ENCODE measurements at regions not wholly inside any gene's neighbourhood (a gene's known extent, or its start where the extent isn't known, plus 50 kb on each side); places are given as distances from the start of the nearest gene placed in this dataset.
A peak's percentile ranks its signal among the peaks of the same experiment; 100 is the strongest.

DNA sequence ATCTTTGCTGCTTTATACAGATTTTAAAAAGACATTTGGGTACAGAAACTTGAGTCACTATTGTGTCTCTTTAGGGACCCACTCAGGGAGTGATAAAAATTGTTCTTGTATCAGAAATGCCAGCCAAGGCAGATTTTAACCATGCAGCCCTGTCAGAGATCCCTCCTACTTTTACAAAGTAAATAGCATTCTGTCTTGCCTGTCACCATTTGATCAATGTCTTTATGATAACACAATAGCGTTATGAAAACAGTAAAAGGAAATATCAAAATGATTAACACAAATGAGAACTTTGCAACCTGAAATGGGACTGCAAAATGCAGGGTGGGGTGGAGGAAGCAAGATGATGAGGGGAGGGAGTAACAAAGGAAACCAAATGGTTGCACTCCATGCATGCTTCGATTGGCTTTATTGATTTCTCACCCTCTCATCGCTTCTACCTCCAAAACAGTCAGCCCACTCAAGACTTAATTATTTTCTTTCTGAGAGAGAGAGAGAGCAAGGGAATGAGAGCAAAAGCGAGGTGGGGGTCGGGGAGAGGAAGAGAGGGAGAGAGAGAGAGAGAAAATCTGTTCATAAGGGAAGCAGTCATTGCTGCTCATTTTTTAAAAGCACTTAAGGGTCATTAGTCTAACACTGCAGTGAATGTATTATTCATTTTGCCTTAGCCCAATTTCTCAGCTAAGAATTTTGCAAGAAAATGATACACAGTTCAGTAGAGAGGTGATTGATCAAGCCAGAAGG is 576.5 kb downstream of the CSNK1G3 start:
- no peak overlapping the region for H3K4me3 ChIP-seq
- H3K27ac ChIP-seq: no peak overlapping the region

DNA sequence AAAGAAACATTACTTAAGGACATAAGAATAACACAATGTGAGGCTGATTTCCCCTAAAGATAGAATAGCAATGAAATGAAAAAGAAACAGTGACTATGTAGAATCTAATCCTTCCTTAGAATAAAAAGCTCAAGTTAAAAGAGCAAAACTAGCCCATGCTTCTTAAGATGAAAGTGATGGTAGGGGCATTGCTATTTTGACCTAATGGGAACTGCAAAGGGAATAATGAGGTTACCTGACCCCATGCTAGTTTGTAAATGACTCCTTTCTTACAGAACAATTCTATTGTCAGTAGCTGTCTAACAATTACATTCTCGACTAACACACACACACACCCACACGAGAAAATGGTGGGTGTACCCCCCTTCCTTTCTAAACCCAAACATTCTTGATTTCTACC is 575.8 kb downstream of the CSNK1G3 start:
- no peak overlapping the region for H3K4me3 ChIP-seq
- H3K27ac ChIP-seq: no peak overlapping the region

DNA sequence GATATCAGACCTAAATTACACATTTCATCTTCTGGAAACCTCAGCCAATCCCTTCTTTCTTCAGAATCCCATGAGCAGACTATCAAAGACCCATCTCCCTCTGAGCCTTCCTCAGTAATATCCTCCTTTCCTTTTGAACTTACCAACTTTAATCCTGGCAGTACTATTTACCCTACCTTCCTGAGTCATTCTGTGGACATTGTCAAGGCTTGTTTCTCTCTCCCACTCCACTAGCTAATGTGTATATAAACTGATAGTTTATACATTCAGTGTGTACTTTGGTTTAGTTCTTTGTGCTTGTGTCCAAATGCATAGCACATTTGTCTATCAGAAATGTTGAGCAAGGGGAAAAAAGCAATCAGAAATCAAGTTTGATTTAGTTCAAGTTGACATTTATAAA is 568.3 kb downstream of the CSNK1G3 start:
- Histone ChIP-seq H3K4me3 (no peak overlapping the region), H3K27ac (no peak overlapping the region)

DNA sequence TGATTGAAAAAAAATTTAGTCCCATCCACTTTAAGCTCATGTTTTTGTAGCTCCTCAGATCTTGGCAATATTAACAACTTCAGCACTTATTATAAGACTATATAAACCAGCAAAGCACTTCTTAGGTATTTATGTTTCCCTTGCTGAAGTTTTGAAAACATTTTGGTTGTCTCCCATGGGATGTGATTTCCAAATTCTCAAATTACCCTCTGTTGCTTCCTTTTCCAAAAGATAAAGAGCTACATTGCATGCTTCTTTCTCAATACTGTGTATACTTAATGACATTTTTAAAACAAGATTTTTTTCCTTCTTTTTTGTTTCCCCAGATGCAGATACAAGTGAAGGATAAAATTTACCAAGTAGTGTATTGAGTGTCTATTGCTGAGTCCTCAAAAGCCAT is 567.1 kb downstream of the CSNK1G3 start:
- Histone ChIP-seq H3K27ac (no peak overlapping the region), H3K4me3 (no peak overlapping the region)

DNA sequence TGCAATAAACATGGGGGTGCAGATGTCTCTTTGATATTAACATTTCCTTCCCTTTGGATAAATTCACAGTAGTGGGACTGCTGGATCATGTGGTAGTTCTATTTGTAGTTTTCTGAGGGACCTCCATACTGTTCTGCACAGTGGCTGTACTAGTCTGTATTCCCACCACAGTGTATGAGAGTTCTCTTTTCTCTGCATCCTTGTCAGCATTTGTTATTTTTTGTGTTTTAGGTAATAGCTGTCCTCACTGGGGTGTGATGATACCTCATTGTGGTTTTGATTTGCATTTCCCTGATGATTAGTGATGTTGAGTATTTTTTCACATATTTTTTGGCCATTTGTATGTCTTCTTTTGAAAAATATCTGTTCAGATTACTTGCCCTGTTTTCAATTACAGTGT is 562.5 kb downstream of the CSNK1G3 start:
- Histone ChIP-seq H3K27ac (no peak overlapping the region), H3K4me3 (no peak overlapping the region)

DNA sequence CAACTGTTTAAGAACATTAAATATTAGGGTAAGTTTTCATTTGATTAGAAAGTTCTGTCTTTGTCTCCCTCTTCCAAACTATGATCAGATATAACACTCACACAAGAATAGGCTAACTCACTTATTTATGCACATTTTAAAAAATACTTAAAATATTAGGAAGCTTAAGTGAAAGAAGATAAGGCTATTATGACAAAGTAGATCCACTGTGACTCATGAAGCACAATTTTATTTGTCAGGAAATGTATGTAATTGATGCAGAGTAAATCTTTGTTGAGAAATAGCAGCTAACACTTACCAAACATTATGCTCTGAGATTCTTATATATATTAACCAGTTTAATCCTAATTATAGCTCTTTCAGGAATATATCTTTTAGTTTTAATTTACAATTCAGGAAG is 560.6 kb downstream of the CSNK1G3 start:
- H3K4me3 ChIP-seq: no peak overlapping the region
- no peak overlapping the region for H3K27ac ChIP-seq

DNA sequence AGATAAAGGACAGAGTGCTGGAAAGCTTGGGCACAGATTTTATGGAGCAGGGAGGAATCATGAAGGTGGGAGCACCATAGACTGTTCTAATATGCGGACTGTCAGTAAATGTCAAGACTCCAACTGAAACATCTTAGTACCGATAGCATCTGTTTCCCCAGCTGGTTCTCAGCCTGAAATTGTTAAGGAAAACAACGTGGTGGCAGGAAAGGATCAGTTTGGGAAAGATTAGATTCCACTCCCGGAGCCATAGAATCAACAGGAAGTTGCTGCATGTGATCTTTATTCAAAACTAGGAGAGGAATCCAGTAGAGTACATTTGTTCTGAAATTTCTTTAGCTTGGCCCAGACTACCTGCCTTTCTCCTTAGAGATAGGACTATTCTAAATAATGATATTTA is 559.1 kb downstream of the CSNK1G3 start:
- H3K4me3 ChIP-seq: no peak overlapping the region
- H3K27ac ChIP-seq: no peak overlapping the region

DNA sequence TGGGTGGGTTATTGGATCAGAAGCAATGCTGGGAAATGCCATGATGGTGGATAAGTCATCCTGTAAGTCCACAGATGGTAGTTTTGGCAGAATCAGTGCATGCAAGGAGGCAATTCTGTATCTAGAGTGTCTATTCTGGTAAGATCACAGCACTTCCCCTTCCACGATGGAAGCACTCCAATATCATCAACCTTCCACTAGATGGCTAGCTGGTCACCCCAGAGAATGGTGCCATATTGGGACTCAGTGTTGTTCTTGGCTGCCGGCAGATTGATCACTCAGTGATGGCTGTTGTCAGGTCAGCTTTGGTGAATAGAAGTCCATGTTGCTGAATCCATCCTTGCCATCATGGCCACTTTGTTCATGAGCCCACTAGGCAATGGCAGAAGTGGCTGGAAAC is 553.5 kb downstream of the CSNK1G3 start:
- Histone ChIP-seq H3K27ac (no peak overlapping the region), H3K4me3 (no peak overlapping the region)

DNA sequence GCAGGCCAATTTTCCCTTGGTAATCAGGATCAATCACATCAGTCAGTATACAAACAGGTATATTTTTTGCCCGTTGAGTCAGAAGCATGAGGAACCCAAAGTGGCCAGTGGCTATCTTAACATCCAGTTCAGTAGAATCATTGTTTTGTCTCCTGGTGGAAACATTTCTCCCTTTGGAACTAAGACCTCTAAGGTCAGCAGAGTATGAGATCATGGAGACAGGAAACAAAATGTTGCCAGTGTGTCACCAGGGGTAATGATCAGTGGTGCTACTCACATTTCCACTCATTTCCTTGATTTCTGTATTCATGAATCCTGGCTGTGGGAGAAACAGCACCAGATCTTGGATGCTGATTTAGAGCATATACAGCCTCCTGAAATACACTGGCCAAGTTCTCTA is 553.0 kb downstream of the CSNK1G3 start:
- Histone ChIP-seq H3K27ac (no peak overlapping the region), H3K4me3 (no peak overlapping the region)

DNA sequence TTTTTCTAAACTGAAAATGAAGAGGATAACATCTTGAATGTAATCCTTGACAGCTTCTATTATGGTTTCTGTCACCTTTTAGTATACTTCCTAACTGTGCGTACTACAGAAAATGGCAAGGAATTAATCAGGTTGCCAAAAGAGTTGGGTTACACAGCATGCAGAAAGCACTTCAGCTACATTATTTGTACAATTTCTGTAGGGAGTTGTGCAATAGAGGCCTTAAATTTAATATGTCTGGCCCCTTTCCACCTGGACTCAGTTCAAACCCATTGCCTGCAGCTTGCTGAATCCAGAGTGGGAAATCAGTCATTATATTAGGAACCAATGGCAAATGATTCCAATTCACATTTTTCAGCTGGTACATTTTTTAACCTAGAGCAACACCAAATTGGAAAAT is 549.7 kb downstream of the CSNK1G3 start:
- H3K27ac ChIP-seq: no peak overlapping the region
- no peak overlapping the region for H3K4me3 ChIP-seq

DNA sequence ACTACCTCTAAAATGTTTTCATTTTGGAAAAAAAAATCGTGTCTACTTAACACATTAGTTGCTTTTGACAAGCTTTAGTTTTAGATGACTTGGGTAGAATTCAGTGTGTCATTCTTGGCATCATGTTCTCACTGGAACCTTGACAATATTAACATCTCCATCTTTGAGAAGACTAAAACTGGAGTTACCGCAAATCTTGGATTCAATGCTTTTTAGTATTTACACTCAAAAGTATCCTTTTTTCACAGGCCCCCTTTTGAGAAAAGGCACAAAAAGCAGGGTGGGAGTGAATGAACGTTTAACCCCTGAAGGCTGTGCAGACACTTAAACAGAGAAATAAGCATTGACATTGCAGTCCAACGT is 549.1 kb downstream of the CSNK1G3 start:
- H3K27ac ChIP-seq: no peak overlapping the region
- no peak overlapping the region for H3K4me3 ChIP-seq

DNA sequence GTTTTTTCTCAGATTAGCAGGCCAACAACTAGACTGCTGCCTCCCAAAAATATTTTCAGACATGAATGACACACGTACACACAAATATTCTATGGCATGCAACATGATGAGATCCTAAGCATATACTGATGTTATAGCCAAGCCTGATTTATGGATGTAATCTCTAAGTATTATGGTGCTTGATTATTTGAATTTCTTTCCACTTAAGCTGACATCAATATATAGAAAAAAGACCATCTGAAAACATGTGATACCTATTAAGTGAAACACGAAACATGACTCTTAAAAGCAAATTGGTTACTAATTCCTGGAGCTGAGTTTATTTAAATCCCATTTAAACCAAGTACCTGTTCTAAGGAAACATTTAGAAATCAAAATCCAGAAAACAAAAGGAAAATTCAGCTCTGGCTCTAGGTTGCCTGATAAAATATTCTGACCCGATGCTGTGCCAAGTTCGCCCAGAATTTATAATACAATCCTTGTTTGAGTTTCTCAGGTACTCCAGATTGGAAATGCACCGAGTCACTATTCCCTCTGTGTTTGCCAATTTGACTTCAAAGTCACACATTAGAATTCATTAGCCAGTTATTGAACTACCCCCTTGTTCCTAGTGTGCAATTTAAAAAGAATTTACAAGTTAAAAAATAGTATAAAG is 548.6 kb downstream of the CSNK1G3 start:
- Histone ChIP-seq H3K27ac (no peak overlapping the region), H3K4me3 (no peak overlapping the region)

DNA sequence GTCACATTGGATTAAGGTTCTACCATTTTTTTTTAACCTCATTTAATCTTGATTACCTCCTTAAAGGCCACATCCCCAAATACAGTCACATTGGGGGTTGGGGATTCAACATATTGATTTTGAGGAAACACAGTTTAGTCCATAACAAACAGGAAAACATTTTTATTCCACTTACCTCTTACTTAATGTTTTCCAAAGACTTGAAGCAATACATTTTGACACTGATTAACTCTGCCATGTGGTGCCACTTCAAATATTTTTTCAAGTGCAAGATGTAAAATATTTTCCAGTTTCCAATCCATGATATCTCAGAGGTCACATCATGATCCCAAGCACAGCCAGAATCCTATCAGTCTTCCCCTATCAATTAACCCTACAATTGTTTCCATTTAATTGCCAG is 548.0 kb downstream of the CSNK1G3 start:
- Histone ChIP-seq H3K4me3 (no peak overlapping the region), H3K27ac (no peak overlapping the region)

DNA sequence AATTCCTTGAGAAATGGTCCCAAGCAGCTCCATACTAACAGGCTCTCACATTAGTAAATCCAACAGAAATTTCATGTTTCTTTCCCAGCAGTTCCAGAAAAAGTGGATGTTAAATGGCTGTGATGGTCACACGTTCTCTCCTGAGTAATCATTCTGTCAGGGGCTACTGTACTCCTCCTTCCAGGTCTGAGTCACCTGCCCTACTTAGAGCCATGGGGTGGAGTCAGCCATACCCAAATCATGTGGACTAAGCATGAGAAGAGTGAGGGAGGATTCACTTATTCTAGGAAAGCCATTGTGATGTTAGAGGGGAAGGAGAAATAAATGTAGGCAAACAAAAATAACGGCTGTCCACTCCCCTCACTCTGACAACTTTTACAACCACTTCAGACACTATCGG is 547.2 kb downstream of the CSNK1G3 start:
- Histone ChIP-seq H3K4me3 (no peak overlapping the region), H3K27ac (no peak overlapping the region)

DNA sequence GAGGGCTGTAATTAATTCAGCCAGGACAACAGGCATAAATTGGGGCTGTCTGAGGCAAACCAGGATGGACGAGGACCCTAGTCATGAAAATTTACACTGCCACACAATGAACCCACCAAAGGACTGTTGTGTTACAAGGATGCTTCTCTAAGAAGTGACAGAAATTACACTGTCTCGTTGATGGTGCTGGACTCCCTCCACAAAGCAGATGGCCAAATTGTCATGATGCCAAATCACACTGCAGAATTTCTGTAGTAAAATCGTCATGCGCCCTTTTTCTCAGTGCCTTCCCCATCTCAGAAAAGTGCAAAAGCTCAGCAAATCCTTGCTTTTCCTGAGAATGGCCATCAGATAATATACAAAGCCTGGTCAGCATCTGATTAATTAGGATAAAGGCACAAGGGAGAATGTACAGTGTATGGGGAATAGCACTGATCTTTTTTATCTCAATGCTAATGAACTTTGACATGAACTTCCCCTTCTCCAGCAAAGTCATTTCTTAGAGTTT is 545.8 kb downstream of the CSNK1G3 start:
- H3K4me3 ChIP-seq: no peak overlapping the region
- no peak overlapping the region for H3K27ac ChIP-seq

DNA sequence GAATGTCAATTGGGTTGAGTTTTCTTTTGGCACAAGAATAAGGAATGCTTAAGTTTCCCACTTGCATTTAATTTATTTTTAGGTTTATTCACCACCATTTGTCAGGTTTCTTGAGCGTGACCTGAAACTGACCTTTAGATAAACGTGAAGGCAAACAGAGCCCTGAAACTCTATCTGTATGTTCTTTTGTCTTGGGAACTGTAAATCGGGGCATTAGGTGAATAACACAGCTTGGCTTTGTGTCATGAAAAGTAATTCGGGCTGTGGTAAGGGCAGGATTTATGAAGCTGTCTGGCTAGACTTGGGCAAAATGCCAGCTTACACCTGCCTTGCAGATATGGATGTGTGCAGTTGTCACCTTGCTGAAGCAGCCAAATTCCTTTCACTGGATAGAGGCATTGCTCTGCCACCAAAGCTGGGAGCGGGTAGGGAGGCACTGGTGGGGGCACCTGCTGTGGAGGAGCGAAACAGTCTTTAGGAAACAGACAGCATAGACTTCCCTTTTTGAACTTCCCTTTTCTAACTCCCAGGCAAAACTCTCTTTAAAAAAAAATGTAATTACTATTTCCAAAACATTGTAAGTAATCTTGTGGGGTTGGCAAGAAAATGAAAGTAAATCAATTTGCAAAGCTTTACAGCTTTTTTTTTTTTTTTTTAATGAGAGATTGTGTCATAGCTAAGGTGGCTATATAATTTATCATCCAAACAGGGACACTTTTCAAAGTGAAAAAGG is 545.2 kb downstream of the CSNK1G3 start:
- H3K4me3 ChIP-seq: no peak overlapping the region
- H3K27ac ChIP-seq: peak overlapping the region in 1 of 21 experiments; percentile 24

DNA sequence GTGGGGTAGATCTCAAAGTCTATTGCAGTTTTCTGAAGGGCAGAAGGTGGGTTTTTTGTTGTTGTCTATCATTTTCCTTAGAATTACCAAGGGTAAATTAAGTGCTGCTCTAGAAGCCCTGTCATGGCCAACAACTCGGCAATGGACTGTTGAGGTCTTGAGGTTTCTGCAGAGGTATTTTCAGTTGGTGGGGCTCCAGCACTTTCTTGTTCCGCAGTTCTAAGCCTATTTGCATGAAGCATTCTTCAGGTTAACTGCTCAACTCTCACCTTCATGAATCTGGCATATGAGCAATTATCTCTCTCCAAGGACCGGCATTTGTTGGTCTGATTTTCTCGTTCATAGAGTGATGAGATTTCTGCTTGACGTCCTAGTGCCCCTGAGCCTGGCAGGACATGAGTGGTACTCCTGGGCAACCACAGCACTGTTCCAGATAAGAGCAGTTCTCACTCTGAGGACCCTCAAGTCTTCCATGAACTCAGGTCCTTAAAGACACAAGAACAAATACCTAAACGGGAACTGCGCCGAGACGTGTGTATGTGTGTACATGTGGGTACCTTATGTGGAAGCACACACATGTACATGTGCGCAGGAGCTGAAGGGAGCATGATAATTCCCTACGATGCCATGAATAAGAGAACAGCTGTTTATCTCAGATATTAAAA is 544.5 kb downstream of the CSNK1G3 start:
- no peak overlapping the region for H3K27ac ChIP-seq
- H3K4me3 ChIP-seq: no peak overlapping the region

DNA sequence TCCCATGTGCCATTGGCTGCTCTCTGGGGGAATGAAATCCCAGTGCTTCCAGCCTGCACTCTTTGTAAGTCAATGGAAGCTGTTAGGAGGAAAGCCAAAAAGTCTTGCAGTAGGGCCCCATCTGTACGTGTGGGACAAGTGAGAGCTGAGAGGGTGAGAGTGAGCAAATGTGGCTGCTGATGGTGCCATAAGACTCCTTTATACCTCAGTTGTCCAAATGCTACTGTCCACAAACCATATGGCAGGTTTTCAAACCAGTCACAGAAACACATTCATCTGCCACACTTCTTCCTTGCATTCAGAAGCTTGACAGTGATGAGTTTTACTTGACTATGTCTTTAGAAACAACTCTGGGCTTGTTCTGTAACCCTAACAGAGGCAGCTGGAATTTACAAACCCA is 543.8 kb downstream of the CSNK1G3 start:
- Histone ChIP-seq H3K4me3 (no peak overlapping the region), H3K27ac (no peak overlapping the region)

DNA sequence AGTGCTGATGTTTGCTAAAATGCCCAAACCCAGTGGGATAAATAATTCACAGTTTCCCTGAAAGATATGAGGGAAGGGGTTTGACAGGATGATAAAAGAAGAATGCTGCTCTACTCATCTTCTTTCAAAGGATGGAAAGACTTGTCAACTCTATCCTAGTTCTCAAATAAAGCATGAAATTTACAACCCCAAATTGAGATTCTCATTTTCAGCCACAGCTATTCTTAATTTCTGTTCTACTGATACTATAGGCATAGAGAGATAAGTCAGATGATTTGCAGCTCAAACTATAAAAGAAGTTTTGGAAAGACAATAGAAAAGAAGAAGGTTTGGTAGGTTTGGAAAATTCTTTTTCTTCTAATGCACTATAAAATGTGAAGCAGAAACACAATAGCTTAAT is 542.6 kb downstream of the CSNK1G3 start:
- H3K27ac ChIP-seq: no peak overlapping the region
- H3K4me3 ChIP-seq: no peak overlapping the region

DNA sequence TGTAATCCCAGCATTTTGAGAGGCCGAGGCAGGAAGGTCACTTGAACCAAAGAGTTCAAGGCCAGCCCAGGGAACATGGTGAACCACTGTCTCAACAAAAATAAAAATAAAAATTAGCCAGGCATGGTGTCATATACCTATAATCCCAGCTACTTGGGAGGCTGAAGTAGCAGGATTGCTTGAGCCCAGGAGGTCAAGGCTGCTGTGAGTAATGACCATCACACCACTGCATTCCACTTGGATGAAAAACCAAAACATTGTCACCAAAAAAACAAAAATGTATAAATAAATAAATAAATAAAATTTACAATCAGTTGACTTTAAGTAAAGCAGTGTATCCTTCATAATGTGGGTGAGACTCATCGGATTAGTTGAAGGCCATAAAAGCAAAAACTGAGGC is 541.4 kb downstream of the CSNK1G3 start:
- H3K4me3 ChIP-seq: no peak overlapping the region
- H3K27ac ChIP-seq: no peak overlapping the region

DNA sequence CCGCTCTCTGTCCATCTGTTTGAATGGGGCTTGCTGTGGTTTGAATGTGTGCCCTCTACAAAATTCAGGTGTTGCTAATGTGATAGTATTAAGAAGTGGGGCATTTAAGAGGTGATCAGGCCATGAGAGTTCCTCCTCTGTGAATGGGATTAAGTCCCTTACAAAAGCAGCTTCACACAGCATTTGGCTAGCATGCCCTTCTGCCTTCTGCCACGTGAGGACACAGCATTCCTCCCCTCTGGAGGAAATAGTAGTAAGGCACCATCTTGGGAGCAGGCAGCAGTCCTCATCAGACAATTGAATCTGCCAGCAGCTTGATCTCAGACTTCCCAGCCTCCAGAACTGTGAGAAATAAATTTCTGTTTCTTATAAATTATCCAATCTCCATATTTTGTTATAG is 540.2 kb downstream of the CSNK1G3 start:
- no peak overlapping the region for H3K4me3 ChIP-seq
- no peak overlapping the region for H3K27ac ChIP-seq

Measured in skin epidermis (tissue), 12 donors.